H1 (cell line): ENCODE measurements at regions not wholly inside any gene's neighbourhood (a gene's known extent, or its start where the extent isn't known, plus 50 kb on each side); places are given as distances from the start of the nearest gene placed in this dataset.

ENCODE experiments used
- ASH2L ChIP-seq: fragments of 200-600, 300-600 bp; sonication (generic); IDR thresholded peaks from one replicate; pipeline ENCODE4 v1.7.1; 2017; ENCODE audit warnings: low read length
- JUN ChIP-seq: IDR thresholded peaks from 2 replicates; pipeline ENCODE4 v1.6.1; 2011; ENCODE audit warnings: low read depth, mild to moderate bottlenecking, improper control_type of control experiment, low read length
- KDM1A ChIP-seq: fragments of 200-600, 300-600 bp; sonication (generic); IDR thresholded peaks from 2 replicates; pipeline ENCODE4 v1.7.1; 2016; ENCODE audit warnings: mild to moderate bottlenecking, low read length, borderline replicate concordance
- KDM5A ChIP-seq: fragments of 200-600 bp; IDR thresholded peaks from 2 replicates; pipeline ENCODE4 v1.7.1; 2012; ENCODE audit warnings: mild to moderate bottlenecking, low read length, inconsistent platforms, mixed read lengths
- TF ChIP-seq, protein P1 (sequence below): IDR thresholded peaks from 2 replicates; pipeline ENCODE4 v1.6.1; 2011; ENCODE audit warnings: low read depth, mild to moderate bottlenecking, low read length; ENCODE audit not compliant: insufficient read depth
- TF ChIP-seq, protein P2 (sequence below): fragments of 300-600 bp; sonication (generic); IDR thresholded peaks from 2 replicates; pipeline ENCODE4 v1.7.1; 2012; ENCODE audit warnings: low read length, moderate library complexity, mild to moderate bottlenecking, inconsistent platforms; ENCODE audit not compliant: insufficient replicate concordance
- TF ChIP-seq, protein P3 (sequence below): IDR thresholded peaks from 2 replicates; pipeline ENCODE4 v1.6.1; 2012; ENCODE audit warnings: inconsistent platforms

DNA sequence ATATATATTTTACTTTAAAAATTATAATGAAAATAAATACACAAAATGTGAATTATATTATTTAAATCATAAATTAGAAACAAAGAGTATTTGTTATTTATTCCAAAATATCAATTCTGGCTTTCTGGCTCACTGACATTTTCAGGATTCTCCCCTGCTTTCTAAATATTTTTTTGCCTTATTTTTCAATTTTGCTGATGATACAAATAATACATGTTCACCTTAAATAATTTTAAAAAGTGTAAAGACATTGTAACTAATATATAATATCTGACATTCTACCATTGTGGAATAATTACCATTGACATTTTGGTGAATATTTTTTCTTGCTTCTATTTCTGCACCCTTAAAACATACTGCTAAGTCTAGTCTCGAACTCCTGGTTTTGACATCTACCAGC lies 325.9 kb upstream of the CBLB start (continued):
- TF ChIP-seq, protein P1, sequence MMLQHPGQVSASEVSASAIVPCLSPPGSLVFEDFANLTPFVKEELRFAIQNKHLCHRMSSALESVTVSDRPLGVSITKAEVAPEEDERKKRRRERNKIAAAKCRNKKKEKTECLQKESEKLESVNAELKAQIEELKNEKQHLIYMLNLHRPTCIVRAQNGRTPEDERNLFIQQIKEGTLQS, result no peak
- TF ChIP-seq ASH2L, result no peak
- no peak for TF ChIP-seq KDM1A
- TF ChIP-seq KDM5A, result no peak
- TF ChIP-seq, protein P2, sequence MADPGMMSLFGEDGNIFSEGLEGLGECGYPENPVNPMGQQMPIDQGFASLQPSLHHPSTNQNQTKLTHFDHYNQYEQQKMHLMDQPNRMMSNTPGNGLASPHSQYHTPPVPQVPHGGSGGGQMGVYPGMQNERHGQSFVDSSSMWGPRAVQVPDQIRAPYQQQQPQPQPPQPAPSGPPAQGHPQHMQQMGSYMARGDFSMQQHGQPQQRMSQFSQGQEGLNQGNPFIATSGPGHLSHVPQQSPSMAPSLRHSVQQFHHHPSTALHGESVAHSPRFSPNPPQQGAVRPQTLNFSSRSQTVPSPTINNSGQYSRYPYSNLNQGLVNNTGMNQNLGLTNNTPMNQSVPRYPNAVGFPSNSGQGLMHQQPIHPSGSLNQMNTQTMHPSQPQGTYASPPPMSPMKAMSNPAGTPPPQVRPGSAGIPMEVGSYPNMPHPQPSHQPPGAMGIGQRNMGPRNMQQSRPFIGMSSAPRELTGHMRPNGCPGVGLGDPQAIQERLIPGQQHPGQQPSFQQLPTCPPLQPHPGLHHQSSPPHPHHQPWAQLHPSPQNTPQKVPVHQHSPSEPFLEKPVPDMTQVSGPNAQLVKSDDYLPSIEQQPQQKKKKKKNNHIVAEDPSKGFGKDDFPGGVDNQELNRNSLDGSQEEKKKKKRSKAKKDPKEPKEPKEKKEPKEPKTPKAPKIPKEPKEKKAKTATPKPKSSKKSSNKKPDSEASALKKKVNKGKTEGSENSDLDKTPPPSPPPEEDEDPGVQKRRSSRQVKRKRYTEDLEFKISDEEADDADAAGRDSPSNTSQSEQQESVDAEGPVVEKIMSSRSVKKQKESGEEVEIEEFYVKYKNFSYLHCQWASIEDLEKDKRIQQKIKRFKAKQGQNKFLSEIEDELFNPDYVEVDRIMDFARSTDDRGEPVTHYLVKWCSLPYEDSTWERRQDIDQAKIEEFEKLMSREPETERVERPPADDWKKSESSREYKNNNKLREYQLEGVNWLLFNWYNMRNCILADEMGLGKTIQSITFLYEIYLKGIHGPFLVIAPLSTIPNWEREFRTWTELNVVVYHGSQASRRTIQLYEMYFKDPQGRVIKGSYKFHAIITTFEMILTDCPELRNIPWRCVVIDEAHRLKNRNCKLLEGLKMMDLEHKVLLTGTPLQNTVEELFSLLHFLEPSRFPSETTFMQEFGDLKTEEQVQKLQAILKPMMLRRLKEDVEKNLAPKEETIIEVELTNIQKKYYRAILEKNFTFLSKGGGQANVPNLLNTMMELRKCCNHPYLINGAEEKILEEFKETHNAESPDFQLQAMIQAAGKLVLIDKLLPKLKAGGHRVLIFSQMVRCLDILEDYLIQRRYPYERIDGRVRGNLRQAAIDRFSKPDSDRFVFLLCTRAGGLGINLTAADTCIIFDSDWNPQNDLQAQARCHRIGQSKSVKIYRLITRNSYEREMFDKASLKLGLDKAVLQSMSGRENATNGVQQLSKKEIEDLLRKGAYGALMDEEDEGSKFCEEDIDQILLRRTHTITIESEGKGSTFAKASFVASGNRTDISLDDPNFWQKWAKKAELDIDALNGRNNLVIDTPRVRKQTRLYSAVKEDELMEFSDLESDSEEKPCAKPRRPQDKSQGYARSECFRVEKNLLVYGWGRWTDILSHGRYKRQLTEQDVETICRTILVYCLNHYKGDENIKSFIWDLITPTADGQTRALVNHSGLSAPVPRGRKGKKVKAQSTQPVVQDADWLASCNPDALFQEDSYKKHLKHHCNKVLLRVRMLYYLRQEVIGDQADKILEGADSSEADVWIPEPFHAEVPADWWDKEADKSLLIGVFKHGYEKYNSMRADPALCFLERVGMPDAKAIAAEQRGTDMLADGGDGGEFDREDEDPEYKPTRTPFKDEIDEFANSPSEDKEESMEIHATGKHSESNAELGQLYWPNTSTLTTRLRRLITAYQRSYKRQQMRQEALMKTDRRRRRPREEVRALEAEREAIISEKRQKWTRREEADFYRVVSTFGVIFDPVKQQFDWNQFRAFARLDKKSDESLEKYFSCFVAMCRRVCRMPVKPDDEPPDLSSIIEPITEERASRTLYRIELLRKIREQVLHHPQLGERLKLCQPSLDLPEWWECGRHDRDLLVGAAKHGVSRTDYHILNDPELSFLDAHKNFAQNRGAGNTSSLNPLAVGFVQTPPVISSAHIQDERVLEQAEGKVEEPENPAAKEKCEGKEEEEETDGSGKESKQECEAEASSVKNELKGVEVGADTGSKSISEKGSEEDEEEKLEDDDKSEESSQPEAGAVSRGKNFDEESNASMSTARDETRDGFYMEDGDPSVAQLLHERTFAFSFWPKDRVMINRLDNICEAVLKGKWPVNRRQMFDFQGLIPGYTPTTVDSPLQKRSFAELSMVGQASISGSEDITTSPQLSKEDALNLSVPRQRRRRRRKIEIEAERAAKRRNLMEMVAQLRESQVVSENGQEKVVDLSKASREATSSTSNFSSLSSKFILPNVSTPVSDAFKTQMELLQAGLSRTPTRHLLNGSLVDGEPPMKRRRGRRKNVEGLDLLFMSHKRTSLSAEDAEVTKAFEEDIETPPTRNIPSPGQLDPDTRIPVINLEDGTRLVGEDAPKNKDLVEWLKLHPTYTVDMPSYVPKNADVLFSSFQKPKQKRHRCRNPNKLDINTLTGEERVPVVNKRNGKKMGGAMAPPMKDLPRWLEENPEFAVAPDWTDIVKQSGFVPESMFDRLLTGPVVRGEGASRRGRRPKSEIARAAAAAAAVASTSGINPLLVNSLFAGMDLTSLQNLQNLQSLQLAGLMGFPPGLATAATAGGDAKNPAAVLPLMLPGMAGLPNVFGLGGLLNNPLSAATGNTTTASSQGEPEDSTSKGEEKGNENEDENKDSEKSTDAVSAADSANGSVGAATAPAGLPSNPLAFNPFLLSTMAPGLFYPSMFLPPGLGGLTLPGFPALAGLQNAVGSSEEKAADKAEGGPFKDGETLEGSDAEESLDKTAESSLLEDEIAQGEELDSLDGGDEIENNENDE, result no peak
- TF ChIP-seq, protein P3, sequence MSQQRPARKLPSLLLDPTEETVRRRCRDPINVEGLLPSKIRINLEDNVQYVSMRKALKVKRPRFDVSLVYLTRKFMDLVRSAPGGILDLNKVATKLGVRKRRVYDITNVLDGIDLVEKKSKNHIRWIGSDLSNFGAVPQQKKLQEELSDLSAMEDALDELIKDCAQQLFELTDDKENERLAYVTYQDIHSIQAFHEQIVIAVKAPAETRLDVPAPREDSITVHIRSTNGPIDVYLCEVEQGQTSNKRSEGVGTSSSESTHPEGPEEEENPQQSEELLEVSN, result no peak
- no peak for TF ChIP-seq JUN
